PC-9 (cell line): ENCODE measurements at regions not wholly inside any gene's neighbourhood (a gene's known extent, or its start where the extent isn't known, plus 50 kb on each side); places are given as distances from the start of the nearest gene placed in this dataset.
"Not testable (repeated sequence)": the region's sequence is repeated elsewhere in the genome, so short reads cannot be mapped to it uniquely, and the experiment has no call there.

Experiments used
- CTCF ChIP-seq: fragments of 200-600 bp; sonication (generic); conservative IDR thresholded peaks from 2 replicates; pipeline ENCODE4 v1.6.1; 2017; ENCODE audit warnings: mixed run types, antibody characterized with exemption, mild to moderate bottlenecking, moderate library complexity
- EZH2 ChIP-seq: fragments of 200-600 bp; sonication (generic); IDR thresholded peaks from 2 replicates; pipeline ENCODE4 v1.8.0; 2017; ENCODE audit warnings: antibody characterized with exemption, low read depth

- not testable (repeated sequence) for TF ChIP-seq CTCF, EZH2
These were observed 280.7 kb downstream of the TFAP2A start for GRCh38 chr6:10134185-10134584.
